ENCODE measurements at regions not wholly inside any gene's neighbourhood (a gene's known extent, or its start where the extent isn't known, plus 50 kb on each side); places are given as distances from the start of the nearest gene placed in this dataset.
"Not testable (repeated sequence)": the region's sequence is repeated elsewhere in the genome, so short reads cannot be mapped to it uniquely, and the experiment has no call there.

GRCh38 chr5:109575506-109575905 is 114.2 kb upstream of the MAN2A1 start:
- no peak for DNase-seq (ENCODE audit: low read depth)

GRCh38 chr5:109574985-109575384 is 114.7 kb upstream of the MAN2A1 start:
- DNase-seq (ENCODE audit: low read depth): no peak

DNA sequence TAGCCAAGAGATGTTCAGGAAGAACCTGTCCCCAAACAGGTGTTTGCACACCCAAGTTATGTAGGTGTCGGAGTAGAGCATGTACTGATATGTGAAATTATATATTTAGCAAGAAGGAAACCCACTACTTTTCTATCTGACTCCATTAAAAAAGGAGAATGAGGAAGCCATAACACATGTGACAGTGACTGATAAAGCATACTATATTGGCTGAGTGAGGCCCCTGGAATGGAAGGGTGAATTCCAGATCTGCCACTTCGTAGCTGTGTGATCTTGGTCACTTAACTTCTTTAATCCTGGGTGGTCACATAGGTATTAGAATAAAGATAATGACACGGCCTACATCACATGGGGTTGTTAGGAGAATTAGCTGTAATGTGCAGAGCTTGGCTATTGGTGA is 116.0 kb upstream of the MAN2A1 start:
- no peak for DNase-seq (ENCODE audit: low read depth)

GRCh38 chr5:109573256-109573655 is 116.5 kb upstream of the MAN2A1 start:
- DNase-seq (ENCODE audit: low read depth): no peak

DNA sequence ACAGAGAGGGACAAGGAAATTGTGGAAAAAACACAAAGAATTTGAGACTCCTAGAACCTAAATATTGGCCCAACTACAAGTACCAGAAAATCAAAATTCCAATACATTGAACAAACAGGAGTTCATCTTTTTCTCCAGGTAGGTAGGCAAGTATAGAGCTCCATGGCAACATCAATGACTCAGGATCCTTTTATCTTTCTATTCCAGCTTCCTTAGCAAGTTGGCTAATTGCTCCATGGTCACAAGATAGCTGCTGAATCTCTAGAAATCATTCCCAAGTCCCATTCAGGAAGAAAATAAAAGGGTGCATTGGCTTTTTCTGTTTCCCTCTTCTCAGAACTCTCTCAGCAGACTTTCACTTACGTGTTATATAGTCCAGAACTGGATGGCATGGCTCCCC is 117.9 kb upstream of the MAN2A1 start:
- no peak for DNase-seq (ENCODE audit: low read depth)

DNA sequence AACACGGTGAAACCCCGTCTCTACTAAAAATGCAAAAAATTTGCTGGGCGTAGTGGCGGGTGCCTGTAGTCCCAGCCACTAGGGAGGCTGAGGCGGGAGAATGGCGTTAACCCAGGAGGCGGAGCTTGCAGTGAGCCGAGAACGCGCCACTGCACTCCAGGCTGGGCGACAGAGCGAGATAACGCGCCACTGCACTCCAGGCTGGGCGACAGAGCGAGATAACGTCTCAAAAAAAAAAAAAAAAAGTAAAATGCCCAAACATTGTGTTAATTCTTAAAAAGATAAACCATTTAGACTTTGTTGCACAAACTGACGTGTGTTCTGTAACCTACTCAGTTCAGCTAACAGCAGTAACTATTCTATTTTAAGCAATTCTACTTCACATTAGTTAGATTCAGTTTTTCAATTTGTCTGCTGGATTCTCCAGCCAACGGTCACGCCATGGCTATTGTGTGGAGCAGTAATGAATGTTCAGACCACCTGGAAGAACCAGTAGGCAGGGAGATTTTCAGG is 119.3 kb upstream of the MAN2A1 start:
- DNase-seq (ENCODE audit: low read depth): no peak

GRCh38 chr5:109567374-109568044 is 122.2 kb upstream of the MAN2A1 start:
- DNase-seq (ENCODE audit: low read depth): no peak

DNA sequence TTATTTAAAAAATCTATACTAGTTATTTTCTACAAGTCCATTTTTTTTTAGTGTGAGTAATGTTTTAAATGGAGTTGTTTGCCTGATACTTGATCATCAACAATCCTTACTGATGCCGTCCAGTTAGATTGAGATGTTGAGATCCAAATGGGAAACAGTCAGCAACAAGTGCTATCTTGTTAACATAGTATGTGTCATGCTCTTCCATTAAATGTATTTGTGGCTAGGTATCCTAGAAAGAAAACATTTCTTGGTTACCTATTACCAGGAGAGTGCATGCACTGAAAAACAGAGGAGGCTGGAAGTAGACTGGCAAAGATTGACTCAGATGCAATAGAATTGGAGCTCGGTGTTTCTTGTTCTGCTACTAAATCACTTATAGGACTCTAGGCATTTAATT is 123.4 kb upstream of the MAN2A1 start:
- no peak for DNase-seq (ENCODE audit: low read depth)

DNA sequence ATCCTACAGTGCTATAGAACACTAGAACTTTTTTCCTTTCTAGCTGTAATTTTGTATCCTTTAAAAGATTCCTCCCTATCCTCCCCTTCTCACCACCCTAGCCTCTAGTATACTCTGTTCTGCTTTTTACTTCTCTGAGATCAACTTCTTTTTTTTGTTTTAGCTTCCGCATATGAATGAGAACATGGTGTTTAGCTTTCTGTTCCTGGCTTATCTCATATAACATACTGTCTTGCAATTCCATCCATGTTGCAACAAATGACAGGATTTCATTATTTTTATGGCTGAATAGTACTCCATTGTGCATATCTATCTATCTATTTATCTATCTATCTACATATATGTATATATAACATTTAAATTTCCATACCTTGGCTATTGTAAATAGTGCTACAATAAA is 126.0 kb upstream of the MAN2A1 start:
- DNase-seq (ENCODE audit: low read depth): no peak

GRCh38 chr5:109563189-109563588 is 126.5 kb upstream of the MAN2A1 start:
- DNase-seq (ENCODE audit: low read depth): no peak

DNA sequence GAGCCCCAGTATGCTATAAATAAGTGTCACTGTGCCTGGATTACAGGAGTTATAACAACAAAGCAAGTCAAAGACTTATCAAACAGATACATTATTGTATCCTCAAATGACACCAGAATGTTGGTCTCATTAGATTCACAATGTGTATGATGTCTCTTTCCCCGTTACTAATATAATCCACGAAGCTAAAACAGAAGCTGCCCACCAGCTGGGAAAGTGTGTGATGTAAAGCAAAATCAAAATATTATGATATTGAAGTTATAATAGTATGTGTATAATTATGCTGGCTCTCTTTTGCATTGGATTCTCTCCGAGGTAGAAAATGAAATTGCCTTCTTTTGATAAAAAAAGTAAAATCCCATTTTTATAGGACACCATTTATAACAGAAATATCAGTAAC is 127.3 kb upstream of the MAN2A1 start:
- DNase-seq (ENCODE audit: low read depth): no peak

GRCh38 chr5:109561447-109561846 is 128.3 kb upstream of the MAN2A1 start:
- no peak for DNase-seq (ENCODE audit: low read depth)

DNA sequence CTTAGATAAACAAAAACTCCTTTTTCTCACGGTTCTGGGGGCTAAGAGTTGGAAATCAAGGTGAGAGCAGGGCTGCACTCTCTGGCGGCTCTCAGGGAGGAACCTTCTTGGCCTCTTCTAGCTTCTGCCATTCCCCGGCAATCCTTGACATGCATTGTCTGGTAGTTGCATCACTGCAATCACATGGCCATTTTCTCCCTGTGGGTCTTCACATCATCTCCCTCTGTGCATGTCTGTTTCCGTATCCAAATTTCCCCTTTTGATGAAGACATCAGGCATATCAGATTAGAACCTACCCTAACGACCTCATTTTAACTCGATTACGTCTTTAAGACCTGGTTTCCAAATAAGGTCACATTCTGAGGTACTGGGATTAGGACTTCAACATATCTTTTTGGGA is 129.2 kb upstream of the MAN2A1 start:
- DNase-seq (ENCODE audit: low read depth): no peak

- DNase-seq (ENCODE audit: low read depth): no peak
These were observed 130.8 kb upstream of the MAN2A1 start for GRCh38 chr5:109558952-109559351.

GRCh38 chr5:109558364-109558763 is 131.4 kb upstream of the MAN2A1 start:
- no peak for DNase-seq (ENCODE audit: low read depth)

GRCh38 chr5:109553846-109554245 is 135.9 kb upstream of the MAN2A1 start:
- no peak for DNase-seq (ENCODE audit: low read depth)

GRCh38 chr5:109551234-109551633 is 138.5 kb upstream of the MAN2A1 start:
- not testable (repeated sequence) for DNase-seq (ENCODE audit: low read depth)

- DNase-seq (ENCODE audit: low read depth): no peak
These were observed 139.7 kb upstream of the MAN2A1 start for GRCh38 chr5:109550077-109550476.

DNA sequence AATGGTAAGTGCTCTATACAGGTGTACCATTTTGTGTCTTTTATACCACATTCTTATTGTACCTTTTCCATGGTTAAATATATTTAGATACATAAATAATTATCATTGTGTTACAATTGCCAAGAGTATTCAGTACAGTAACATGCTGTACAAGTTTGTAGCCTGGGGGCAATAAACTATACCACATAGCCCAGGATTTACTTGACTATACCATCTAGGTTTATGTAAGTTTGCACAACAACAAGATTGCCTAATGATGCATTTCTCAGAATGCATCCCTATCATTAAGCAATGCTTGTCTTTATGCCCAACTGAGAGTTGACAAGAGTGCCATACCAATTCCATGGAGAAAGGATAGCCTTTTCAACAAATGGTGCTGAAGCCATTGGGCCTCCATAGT is 136.7 kb upstream of the PJA2 start:
- no peak for DNase-seq (ENCODE audit: low read depth)

GRCh38 chr5:109544873-109545272 is 135.1 kb upstream of the PJA2 start:
- not testable (repeated sequence) for DNase-seq (ENCODE audit: low read depth)

GRCh38 chr5:109538692-109539091 is 128.9 kb upstream of the PJA2 start:
- DNase-seq (ENCODE audit: low read depth): not testable (repeated sequence)

GRCh38 chr5:109535090-109535489 is 125.3 kb upstream of the PJA2 start:
- not testable (repeated sequence) for DNase-seq (ENCODE audit: low read depth)

GRCh38 chr5:109533751-109534272 is 124.0 kb upstream of the PJA2 start:
- DNase-seq (ENCODE audit: low read depth): no peak

- no peak for DNase-seq (ENCODE audit: low read depth)
These were observed 123.1 kb upstream of the PJA2 start for GRCh38 chr5:109532773-109533364.
